RWPE2 (cell line): ENCODE measurements at regions not wholly inside any gene's neighbourhood (a gene's known extent, or its start where the extent isn't known, plus 50 kb on each side); places are given as distances from the start of the nearest gene placed in this dataset.

Experiments
- ATAC-seq: fragments of 200-7000 bp; cut with Tn5 transposase; 3 replicates; pipeline ENCODE4 v1.9.1; 2021; ENCODE audit warnings: low read depth
- DNase-seq: peaks from one replicate; pipeline ENCODE4 v3.0.0-alpha.2; 2020; ENCODE audit warnings: low spot score
- H3K27ac ChIP-seq: fragments of 450-650 bp; 2 replicates; pipeline ENCODE4 v1.5.1; 2017; ENCODE audit warnings: mild to moderate bottlenecking; ENCODE audit not compliant: poor library complexity, severe bottlenecking
- H3K27me3 ChIP-seq: fragments of 250-450 bp; sonication (Bioruptor Pico); 2 replicates; pipeline ENCODE4 v1.5.1; 2021; ENCODE audit warnings: mild to moderate bottlenecking, moderate library complexity; ENCODE audit not compliant: insufficient read depth, poor library complexity, severe bottlenecking
- H3K36me3 ChIP-seq: fragments of 250-450 bp; sonication (Bioruptor Pico); 2 replicates; pipeline ENCODE4 v1.5.1; 2020; ENCODE audit warnings: low read depth, mild to moderate bottlenecking, moderate library complexity
- H3K4me1 ChIP-seq: fragments of 250-450 bp; sonication (Bioruptor Pico); 2 replicates; pipeline ENCODE4 v1.5.1; 2021; ENCODE audit warnings: mild to moderate bottlenecking, moderate library complexity; ENCODE audit not compliant: insufficient read depth, poor library complexity, severe bottlenecking
- H3K4me3 ChIP-seq: fragments of 250-450 bp; sonication (Bioruptor Pico); 2 replicates; pipeline ENCODE4 v1.5.1; 2021; ENCODE audit warnings: mild to moderate bottlenecking, moderate library complexity; ENCODE audit not compliant: severe bottlenecking
- H3K9me3 ChIP-seq: fragments of 250-450 bp; sonication (Bioruptor Pico); 2 replicates; pipeline ENCODE4 v1.5.1; 2021; ENCODE audit warnings: mild to moderate bottlenecking, moderate library complexity; ENCODE audit not compliant: severe bottlenecking
- TF ChIP-seq, protein P1 (sequence below): fragments of 450-650 bp; IDR thresholded peaks from one replicate; pipeline ENCODE4 v1.5.1; 2017; ENCODE audit warnings: mild to moderate bottlenecking, moderate library complexity; ENCODE audit not compliant: poor library complexity, severe bottlenecking

DNA sequence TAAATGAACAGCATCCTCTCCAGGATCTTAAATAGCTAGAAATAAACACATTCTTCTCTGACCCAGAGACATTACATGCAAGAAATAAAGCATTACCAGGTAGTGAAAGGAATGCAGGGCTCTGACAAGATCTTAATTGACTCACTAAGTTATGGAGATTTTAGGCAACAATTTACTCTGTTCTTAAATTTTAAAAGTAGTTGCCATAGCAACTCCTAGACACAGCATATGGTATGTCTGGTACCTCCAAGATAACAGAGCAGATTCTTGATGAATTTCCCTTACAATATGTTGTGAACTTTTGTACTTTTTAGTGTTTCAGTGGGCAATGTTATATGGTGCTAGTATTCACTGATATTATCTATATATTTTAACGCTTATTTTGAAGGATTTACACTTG is 76.7 kb upstream of the G2E3 start:
- no peaks in the 10 kb centered on the region for H3K36me3 ChIP-seq
- DNase-seq: no peak
- H3K4me1 ChIP-seq: no peaks in the 10 kb centered on the region
- no peak overlapping the region for H3K4me3 ChIP-seq
- H3K9me3 ChIP-seq: no peaks in the 10 kb centered on the region
- H3K27ac ChIP-seq: no peak overlapping the region
- TF ChIP-seq, protein P1, sequence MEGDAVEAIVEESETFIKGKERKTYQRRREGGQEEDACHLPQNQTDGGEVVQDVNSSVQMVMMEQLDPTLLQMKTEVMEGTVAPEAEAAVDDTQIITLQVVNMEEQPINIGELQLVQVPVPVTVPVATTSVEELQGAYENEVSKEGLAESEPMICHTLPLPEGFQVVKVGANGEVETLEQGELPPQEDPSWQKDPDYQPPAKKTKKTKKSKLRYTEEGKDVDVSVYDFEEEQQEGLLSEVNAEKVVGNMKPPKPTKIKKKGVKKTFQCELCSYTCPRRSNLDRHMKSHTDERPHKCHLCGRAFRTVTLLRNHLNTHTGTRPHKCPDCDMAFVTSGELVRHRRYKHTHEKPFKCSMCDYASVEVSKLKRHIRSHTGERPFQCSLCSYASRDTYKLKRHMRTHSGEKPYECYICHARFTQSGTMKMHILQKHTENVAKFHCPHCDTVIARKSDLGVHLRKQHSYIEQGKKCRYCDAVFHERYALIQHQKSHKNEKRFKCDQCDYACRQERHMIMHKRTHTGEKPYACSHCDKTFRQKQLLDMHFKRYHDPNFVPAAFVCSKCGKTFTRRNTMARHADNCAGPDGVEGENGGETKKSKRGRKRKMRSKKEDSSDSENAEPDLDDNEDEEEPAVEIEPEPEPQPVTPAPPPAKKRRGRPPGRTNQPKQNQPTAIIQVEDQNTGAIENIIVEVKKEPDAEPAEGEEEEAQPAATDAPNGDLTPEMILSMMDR: no peak
- ATAC-seq: 0 out of 3 replicates have a peak, but pooled peaks have one; percentile 14
- H3K27me3 ChIP-seq: peaks cover 3% of the 10 kb centered on the region

- ATAC-seq (no peak), DNase-seq (no peak)
- no peaks in the 10 kb centered on the region for H3K9me3 ChIP-seq
- peaks cover 3% of the 10 kb centered on the region for H3K27me3 ChIP-seq
- TF ChIP-seq, protein P1: no peak
- H3K36me3 ChIP-seq: no peaks in the 10 kb centered on the region
- no peak overlapping the region for H3K4me3 ChIP-seq
- no peaks in the 10 kb centered on the region for H3K4me1 ChIP-seq
- H3K27ac ChIP-seq: no peak overlapping the region
Observed at GRCh38 chr14:30484201-30484600, 74.8 kb upstream of the G2E3 start.

GRCh38 chr14:30484976-30485375 is 74.0 kb upstream of the G2E3 start:
- ATAC-seq (no peak), DNase-seq (no peak)
- H3K4me3 ChIP-seq: no peak overlapping the region
- H3K27me3 ChIP-seq: peaks cover 6% of the 10 kb centered on the region
- H3K4me1 ChIP-seq: no peaks in the 10 kb centered on the region
- H3K36me3 ChIP-seq: no peaks in the 10 kb centered on the region
- no peak overlapping the region for H3K27ac ChIP-seq
- TF ChIP-seq, protein P1: no peak
- no peaks in the 10 kb centered on the region for H3K9me3 ChIP-seq

GRCh38 chr14:30496852-30497251 is 62.1 kb upstream of the G2E3 start:
- Histone ChIP-seq H3K9me3 (no peaks in the 10 kb centered on the region), H3K36me3 (no peaks in the 10 kb centered on the region), H3K27me3 (peaks cover 25% of the 10 kb centered on the region), H3K27ac (no peak overlapping the region), H3K4me1 (no peaks in the 10 kb centered on the region), H3K4me3 (no peak overlapping the region)
- TF ChIP-seq, protein P1: no peak
- no peak for ATAC-seq
- no peak for DNase-seq

- Histone ChIP-seq H3K9me3 (no peaks in the 10 kb centered on the region), H3K4me1 (no peaks in the 10 kb centered on the region), H3K36me3 (no peaks in the 10 kb centered on the region), H3K27ac (no peak overlapping the region), H3K4me3 (no peak overlapping the region), H3K27me3 (peaks cover 21% of the 10 kb centered on the region)
- no peak for DNase-seq
- TF ChIP-seq, protein P1: no peak
- no peak for ATAC-seq
Observed at GRCh38 chr14:30499358-30499757, 59.6 kb upstream of the G2E3 start.
